GM12873 (cell line): ENCODE measurements at regions not wholly inside any gene's neighbourhood (a gene's known extent, or its start where the extent isn't known, plus 50 kb on each side); places are given as distances from the start of the nearest gene placed in this dataset.

Experiments
- TF ChIP-seq, protein P1 (sequence below): IDR thresholded peaks from 2 replicates; pipeline ENCODE4 v1.5.1; 2012; ENCODE audit warnings: low read depth, mild to moderate bottlenecking, moderate library complexity, low read length, control low read depth; ENCODE audit not compliant: insufficient read depth; ENCODE audit errors: missing control alignments

DNA sequence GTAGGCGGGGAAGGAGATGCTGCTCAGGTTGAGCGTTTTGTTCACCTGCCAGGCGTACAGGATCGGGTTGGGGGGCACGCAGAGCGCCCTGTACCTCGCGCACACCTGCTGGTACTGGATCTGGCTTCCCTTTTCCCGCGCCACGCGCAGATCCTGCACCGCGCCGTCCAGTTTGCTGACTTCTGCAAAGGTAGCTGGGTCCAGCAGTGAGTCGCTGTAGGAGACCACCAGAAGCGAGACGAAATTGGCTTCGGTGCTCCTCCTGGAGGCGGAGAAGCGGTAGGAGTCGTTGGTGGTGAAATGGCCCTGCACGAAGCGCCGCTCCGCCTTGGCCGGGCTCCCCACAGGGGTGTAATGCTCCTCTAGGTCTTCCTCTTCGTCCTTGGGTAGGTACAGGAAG lies 90.7 kb upstream of the RAB18 start:
- TF ChIP-seq, protein P1, sequence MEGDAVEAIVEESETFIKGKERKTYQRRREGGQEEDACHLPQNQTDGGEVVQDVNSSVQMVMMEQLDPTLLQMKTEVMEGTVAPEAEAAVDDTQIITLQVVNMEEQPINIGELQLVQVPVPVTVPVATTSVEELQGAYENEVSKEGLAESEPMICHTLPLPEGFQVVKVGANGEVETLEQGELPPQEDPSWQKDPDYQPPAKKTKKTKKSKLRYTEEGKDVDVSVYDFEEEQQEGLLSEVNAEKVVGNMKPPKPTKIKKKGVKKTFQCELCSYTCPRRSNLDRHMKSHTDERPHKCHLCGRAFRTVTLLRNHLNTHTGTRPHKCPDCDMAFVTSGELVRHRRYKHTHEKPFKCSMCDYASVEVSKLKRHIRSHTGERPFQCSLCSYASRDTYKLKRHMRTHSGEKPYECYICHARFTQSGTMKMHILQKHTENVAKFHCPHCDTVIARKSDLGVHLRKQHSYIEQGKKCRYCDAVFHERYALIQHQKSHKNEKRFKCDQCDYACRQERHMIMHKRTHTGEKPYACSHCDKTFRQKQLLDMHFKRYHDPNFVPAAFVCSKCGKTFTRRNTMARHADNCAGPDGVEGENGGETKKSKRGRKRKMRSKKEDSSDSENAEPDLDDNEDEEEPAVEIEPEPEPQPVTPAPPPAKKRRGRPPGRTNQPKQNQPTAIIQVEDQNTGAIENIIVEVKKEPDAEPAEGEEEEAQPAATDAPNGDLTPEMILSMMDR: no peak

DNA sequence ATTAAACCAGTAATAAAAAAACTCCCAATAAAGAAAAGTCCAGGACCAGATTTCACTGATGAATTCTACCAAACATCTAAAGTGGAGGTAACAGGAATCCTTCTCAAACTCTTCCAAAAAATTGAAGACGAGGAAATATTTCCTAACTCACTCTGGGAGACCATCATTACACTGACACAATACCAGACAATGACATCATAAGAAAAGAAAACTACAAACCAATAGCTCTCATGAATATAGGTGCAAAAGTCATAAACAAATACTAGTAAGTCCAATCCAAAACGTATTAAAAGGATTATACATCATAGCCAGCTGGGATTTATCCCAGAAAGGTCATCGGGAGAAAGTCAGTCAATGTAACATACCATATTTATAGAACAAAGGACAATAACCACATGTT lies 94.0 kb upstream of the RAB18 start:
- TF ChIP-seq, protein P1: no peak

GRCh38 chr10:27407271-27407670 lies 96.8 kb upstream of the RAB18 start:
- TF ChIP-seq, protein P1: no peak

- TF ChIP-seq, protein P1: no peak
Measured at GRCh38 chr10:27399871-27400270, 104.2 kb upstream of the RAB18 start.

DNA sequence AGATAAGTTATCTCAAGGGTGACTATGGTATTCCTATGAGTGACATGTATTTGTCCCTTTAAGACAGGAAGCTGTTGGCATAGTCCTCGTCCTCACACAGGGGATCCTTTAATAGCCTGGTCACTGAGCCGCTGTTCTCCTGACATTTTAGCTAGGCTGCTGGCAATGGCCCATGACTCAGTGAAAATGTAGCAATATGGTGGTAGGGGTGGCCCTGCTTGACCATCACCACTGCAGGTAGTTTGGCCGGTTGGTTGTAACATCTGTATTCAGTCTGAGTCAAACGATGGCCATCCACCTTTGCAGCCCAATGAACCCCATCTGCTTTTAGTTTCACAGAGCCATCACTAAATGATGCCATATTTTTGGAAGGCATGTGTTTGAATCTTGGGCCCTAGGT lies 110.1 kb upstream of the RAB18 start:
- TF ChIP-seq, protein P1: no peak

DNA sequence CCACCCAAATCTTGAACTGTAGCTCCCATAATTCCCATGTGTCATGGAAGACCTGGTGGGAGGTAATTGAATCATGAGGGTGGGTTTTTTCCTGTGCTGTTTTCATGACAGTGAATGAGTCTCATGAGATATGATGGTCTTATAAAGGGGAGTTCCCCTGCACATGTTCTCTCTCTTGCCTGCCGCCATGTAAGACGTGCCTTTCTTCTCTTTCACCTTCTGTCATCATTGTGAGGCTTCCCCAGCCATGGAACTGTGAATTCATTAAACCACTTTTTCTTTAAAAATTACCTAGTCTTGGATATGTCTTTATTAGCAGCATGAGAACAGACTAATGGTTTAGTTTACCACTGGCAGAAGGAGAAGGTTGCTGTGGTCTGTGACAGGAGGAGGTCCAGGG lies 111.5 kb upstream of the RAB18 start:
- TF ChIP-seq, protein P1: no peak

GRCh38 chr10:27391916-27392315 lies 112.2 kb upstream of the RAB18 start:
- TF ChIP-seq, protein P1: no peak
